ENCODE measurements at regions not wholly inside any gene's neighbourhood (a gene's known extent, or its start where the extent isn't known, plus 50 kb on each side); places are given as distances from the start of the nearest gene placed in this dataset.

DNA sequence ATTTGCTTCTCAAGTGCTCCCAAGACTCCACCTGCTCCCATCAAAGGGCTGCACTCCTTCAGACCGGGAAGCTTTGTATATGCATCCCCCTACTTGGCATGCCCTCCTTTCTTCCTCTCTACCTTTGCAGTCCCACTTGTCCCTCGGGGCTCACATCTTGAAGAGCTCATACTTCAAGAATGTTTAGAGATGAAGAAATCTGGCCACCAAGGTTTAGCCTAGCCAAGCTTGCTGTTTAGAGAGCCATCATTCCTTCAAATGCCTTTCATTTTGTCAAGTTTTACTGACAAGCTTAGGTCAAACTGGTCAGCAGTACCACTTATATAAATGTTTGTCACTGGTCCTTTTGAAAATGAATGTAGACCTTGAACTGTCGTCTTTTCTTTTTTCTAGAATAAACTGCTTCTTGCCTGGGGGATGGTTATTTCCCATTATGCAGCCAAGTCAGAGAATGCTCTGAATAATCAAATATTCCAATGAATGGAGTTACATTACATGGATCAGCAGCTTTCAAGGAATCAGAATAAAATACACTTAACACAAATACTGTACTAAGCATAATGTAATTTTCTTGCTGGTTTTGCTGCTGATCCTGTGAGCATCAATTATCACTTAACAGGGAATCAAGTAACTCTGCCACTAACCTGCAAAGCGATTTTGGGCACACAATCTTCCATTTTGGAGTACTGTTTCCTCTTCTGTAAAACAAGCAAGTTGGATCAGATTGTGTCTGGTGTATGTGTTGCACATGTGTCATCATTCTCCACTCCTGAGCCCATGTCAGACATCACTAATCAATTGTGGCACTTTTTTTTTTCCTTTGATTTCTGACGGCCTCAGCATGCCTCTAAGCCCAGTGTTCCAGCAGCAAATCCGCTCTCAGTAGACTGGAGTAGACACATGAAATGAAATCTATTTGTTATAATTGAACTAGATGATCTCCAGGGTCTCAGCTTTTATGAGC lies 357.9 kb downstream of the PTEN start:
- no peak for TF ChIP-seq SIN3A (IDR thresholded peaks at IDR 0.05; ENCODE audit: borderline replicate concordance, insufficient read depth, low read length)
- no peak for TF ChIP-seq FOXP2 (optimal IDR thresholded peaks at IDR 0.05; ENCODE audit: borderline replicate concordance, extremely low read depth, extremely low read length, insufficient read depth)
- TF ChIP-seq, protein P1, sequence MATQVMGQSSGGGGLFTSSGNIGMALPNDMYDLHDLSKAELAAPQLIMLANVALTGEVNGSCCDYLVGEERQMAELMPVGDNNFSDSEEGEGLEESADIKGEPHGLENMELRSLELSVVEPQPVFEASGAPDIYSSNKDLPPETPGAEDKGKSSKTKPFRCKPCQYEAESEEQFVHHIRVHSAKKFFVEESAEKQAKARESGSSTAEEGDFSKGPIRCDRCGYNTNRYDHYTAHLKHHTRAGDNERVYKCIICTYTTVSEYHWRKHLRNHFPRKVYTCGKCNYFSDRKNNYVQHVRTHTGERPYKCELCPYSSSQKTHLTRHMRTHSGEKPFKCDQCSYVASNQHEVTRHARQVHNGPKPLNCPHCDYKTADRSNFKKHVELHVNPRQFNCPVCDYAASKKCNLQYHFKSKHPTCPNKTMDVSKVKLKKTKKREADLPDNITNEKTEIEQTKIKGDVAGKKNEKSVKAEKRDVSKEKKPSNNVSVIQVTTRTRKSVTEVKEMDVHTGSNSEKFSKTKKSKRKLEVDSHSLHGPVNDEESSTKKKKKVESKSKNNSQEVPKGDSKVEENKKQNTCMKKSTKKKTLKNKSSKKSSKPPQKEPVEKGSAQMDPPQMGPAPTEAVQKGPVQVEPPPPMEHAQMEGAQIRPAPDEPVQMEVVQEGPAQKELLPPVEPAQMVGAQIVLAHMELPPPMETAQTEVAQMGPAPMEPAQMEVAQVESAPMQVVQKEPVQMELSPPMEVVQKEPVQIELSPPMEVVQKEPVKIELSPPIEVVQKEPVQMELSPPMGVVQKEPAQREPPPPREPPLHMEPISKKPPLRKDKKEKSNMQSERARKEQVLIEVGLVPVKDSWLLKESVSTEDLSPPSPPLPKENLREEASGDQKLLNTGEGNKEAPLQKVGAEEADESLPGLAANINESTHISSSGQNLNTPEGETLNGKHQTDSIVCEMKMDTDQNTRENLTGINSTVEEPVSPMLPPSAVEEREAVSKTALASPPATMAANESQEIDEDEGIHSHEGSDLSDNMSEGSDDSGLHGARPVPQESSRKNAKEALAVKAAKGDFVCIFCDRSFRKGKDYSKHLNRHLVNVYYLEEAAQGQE (IDR thresholded peaks at IDR 0.05; ENCODE audit: insufficient read depth in 1 of 2, low read depth in 2 of 2, low read length in 2 of 2), result no peak
- no peak for TF ChIP-seq TAF1 (IDR thresholded peaks at IDR 0.05; ENCODE audit: borderline replicate concordance, insufficient read depth, low read length)
- TF ChIP-seq POLR2AphosphoS5 (IDR thresholded peaks at IDR 0.05; ENCODE audit: low read depth, low read length), result no peak

DNA sequence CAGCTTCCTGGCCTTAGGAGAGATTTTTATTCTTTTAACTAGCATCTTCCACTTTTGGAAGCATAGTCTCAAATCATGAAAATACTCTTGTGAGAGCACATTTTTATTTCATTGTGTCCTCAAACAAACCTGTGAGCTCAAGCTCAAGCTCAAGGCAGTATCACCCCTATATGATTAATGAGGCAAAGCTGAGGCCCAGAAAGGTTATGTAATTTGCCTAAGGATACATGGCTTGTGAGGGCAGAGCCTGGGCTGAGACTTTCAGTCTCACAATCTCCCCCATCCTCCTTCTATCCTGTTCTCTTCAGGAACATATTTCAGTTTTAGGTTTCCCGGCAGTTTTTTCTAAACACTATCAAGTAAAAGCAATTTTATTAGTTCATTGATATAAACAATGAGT lies 359.5 kb downstream of the PTEN start:
- no peak for TF ChIP-seq POLR2AphosphoS5 (IDR thresholded peaks at IDR 0.05; ENCODE audit: low read depth, low read length)
- TF ChIP-seq, protein P1 (IDR thresholded peaks at IDR 0.05; ENCODE audit: insufficient read depth in 1 of 2, low read depth in 2 of 2, low read length in 2 of 2), result no peak
- TF ChIP-seq FOXP2 (optimal IDR thresholded peaks at IDR 0.05; ENCODE audit: borderline replicate concordance, extremely low read depth, extremely low read length, insufficient read depth), result no peak
- no peak for TF ChIP-seq SIN3A (IDR thresholded peaks at IDR 0.05; ENCODE audit: borderline replicate concordance, insufficient read depth, low read length)
- TF ChIP-seq TAF1 (IDR thresholded peaks at IDR 0.05; ENCODE audit: borderline replicate concordance, insufficient read depth, low read length), result no peak

All from PFSK-1 (cell line).